Muscle of back (tissue), 3 donors: ENCODE measurements at regions not wholly inside any gene's neighbourhood (a gene's known extent, or its start where the extent isn't known, plus 50 kb on each side); places are given as distances from the start of the nearest gene placed in this dataset.

Experiments used
- DNase-seq, 3 donors: peaks; one replicate each; pipeline versions ENCODE4 v3.0.0 to v3.0.0-alpha.2; 2013

DNA sequence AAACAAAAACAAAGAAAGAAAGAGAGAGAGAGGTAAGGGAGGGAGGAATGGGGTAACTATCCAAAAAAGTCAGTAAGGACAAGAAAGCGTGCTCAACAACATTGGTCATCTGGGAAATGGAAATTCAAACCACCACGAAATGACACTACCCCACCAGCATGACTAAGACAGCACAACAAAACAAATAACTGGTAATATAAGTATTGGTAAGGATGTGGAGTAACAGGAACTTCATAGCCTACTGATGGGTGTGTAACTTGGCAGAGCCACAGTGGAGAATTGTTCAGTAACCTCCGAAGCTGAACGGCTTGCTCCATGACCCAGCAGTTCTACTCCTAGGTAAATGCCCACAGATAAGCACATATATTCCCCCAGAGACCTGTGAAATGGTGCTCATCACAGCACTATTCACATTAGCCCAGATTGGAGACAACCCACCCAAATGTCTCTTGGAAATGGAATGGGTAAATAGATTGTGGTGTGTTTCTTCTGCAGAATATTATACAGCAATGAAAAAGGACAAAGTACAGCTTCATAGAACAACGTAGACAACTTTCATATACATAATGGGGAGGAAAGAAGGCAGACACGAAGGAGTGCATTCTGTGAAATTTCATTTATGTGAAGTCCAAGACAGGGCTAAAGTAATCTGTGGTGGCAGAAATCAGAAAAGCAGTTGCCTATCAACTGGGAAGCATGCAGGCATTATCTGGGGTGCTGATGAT lies 95.5 kb upstream of the ATP6AP2 start:
- DNase-seq, result no peak

DNA sequence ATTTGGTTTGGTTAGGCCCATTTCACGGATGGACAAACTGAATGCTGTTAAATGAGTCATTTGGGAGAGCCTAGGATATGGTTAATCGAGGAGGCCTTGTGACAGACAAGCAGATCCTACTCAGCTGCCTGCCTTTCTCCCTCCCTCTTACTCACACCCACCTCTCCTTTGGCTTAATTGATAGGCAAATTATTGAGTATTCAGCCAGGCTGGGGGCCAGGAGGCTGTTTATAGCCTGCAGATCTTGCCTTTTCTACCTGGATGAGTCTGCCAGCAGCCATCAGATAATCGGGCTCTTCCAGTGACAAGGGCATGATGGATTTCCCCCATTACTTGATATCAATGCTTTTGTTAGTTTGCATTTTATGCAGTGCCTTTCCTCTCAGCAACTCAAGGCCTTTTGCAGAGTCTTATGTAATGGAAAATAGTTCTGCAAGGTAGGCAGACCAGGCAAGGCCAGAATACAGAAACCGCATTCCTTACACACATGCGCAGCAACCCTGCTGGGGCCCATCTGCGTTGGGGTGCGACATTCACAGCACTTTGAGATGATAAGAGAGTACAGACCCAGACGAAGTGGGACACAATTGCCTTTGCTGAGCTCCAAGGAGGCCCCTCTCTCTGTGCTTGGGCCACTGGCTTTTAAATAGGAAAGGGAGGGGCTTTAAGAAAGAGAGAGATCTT lies 96.2 kb upstream of the ATP6AP2 start:
- DNase-seq, result no peak

DNA sequence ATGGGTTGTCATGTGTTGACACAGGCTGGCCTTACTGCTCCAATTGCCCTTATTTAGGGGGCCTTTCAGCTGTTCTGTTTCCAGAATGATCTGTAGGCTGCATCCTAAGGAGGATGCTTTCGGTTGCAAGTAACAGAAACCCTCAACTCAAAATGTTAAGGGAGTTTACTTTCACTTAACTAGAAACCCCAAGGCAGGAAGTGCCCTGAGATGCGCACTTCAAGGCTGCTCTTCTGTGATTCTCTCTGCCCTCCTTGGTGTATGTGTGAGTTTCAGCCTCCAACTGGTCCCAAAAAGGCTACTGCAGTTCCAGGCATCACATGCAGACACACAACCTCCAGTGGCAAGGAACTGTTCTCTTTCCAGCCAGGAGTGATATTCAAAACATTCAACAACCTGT lies 97.3 kb upstream of the ATP6AP2 start:
- DNase-seq, result no peak

DNA sequence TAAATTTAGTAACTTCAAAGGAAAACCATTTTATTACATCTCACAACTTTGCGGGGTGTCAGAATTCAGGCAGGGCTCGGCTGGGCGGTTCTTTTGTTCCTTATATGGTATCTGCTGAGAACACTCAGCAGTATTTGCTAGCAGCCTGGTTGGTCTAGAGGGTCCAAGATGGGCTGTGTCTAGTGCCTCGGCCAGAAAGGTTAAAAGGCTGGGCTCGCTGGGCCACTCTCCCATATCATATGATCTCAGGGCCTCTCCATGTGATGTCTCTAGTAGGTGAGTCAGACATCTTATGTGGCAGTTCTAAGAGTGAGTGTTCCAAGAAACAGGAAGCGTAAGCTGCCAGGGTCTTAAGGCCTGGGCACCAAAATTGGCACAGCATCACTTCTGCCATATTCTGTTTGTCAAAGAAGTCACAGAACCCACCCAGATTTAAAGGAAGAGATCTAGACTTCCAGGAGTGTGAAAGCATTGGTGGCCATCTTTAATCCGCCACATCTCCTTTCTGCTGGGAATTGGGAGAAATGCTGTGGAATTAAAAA lies 100.9 kb upstream of the ATP6AP2 start:
- no peak for DNase-seq

DNA sequence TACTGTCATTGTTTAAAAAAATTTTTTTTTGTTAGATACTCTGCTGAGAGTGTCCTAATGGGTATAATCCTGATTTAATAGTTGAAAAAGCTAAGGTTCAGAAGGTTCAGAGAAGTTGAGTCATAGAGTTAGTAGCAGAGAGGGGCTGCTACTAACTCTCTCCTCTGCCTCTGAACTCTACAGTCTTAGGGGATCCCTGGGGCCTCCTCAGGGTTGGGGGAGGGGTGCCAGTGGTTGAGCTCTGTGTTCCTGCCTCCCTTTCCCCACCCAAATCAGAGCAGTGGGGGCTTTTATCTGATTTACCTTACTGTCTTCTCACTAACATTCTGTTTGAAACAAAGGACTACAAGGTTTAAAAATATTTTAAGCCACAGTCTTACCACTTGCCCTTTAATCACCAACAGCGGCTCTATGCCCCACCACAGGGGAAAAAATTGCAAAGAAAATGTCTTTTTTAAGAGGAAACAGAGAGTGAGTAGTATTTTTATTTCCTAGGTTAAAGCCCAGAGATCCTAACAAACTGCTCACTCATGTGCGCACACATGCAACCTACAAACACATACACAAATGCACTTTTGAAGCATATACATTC lies 102.2 kb upstream of the ATP6AP2 start:
- no peak for DNase-seq

DNA sequence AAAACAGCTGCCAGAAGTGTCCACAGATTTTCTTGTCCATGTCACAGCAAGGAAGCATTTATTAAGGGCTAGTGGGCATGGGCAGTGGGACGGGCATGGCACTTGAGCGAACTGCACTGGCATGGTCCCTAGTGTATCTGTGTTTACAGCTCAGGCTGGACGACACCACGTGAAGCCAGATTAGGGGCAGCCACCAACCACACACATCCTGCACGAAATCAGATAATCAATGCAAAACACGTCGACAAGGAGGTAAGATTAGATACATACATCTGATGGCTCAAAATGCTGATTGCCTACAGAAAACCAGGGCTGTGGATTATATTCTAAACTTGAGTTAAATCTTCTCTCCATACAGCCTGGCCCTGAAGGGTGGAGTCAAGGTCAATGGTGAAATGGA lies 103.8 kb upstream of the ATP6AP2 start:
- no peak for DNase-seq

DNA sequence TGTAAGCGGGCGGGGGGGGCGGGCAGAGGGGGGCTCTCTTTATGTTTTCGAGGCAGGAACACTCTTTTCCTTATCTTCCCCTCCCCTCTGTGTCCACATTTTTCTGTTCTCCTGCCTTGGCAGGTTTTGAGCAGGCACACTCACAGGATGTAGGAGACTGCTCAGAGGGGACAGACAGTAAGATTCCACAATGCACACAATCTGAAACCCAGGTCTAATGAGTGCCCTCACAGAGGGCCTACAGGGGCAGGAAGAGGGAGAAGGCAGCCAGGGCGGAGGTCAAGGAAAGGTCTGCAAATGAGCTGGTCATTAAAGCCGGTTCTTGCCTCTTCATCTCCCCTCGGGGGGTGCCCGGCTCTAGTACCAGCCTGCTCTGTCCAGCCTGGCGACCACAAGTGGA lies 106.1 kb upstream of the ATP6AP2 start:
- no peak for DNase-seq

DNA sequence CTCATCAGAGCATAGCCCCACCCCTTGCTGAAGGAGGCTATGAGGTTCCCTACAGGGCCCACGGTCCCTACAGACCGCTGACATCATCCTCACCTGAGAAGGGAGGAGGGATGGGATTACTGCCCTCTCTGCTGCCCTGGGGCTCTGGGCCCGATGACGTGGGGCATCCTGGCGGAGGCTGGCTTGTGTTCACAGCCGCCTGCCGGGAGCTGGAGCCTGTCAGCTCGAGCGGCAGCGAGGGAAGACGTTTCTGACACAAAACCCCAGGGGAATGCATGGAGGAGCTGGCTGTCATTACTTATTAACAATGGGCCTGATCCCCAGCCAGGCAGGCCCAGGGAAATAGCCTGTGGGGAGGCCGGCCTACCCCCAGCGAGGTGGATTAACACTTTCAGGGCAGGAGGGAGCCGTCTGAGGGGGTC lies 106.6 kb upstream of the ATP6AP2 start:
- DNase-seq, result no peak

DNA sequence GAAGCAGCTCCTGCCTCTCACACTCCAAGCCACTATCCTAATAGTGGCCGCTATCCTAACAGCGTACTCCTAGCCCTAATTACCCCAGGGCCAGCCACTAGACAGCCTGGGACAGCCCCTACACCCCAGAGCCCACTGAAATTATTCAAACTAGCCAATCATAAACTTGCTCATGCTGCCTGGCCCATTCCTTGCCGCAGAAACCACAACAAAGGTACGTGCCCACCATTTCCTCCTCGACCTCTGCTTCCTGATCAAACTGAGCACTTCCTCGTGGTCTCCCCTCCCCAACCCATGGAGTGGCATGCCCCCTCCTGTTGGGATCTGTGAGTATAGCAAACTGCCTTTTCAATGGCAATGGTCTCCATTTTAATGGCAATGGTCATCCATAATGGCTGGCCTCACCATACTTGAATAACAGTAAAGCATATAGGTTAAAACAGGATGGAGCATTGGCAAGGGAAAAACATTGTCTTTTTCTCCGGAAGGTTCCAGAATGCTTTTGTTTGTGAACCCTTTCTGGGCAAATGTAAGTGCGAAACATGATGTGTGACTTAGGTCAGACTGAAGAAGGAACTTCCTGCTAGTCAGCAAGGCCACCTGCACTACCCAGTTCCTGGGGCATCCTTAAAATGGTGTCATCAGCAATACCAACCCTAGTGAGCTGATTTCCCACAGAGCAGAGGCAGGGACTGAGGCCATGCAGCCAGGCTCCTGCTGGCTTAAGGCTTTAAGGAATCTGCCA lies 107.1 kb upstream of the ATP6AP2 start:
- no peak for DNase-seq

DNA sequence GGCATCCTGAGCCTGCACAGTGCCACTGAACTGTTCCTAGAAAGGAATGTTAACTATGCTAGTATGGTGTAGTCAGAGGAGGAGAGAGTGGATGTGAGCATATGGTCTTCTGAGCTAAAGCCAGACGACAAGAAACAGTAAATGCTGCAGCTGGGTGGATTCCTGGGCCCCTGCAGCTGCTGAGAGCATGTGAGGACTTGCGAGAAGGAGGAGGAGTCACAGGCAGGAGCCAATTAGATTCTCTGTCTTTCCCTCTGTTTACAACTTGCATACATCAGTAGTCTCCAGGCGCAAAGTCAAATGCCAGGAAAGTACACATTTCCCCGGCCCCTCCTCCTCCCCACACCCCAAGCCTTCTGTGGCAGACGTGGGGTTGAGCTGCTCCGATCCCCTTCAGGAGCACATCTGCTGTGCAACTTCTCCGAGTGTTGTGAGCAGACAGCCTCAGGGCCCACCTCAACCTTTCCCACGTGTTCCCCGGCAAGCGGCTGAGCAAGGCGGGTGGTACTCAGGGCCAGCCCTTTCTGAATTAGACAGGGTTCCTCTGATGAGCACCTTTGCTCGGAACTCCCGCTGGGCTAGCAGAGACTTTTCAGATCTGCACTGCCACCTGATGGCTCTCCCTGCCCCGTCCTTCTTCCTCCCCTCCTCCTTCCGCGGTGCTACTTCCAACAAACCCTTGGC lies 108.7 kb upstream of the ATP6AP2 start:
- peak; percentile 78 to 90 (median 81) for DNase-seq

DNA sequence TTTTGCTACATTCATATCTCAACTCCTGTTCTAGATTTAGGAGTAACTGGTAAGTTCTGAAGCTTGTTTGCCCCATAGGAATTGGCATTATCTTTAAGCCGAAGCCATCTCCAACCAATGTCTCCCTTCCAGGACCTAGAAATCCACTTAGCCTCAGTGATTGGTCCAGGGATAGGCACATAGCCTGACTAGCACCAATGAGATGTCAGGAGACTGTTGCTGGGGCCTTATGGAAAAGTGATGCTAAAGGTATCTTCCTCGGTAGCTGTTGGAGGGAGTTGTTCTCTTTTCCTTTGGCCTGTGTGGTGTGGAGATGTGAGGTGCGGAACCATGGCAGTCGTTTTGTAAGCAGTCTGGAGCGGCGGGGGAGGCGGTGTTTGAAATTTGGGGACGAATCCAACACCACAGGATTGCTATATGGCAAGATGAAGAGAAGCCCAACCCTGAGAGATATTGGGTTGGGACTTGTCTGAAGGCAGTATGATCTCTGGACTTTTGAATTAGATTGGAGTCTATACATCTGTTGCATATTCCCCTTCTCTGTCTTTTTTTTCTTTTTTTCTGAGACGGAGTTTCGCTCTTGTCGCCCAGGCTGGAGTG lies 109.8 kb upstream of the ATP6AP2 start:
- DNase-seq, result no peak

DNA sequence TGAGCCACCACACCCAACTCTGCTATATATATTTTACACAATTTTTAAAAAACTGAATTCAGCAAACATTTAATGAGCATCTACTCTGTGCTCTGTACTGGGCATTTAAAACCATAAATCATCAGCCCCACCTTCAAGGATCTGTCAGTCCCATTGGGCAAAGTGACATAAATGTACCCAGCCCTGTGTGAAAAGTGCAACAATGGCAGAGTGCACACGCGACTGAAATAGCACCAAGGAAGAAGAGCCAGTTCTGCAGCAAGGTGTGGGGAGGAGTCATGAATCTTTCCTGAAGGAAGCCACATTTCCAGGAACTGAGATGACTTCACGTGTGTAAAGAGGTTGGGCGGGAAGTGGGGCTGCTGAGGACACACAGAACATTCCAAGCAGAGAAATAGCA lies 111.5 kb upstream of the ATP6AP2 start:
- no peak for DNase-seq

DNA sequence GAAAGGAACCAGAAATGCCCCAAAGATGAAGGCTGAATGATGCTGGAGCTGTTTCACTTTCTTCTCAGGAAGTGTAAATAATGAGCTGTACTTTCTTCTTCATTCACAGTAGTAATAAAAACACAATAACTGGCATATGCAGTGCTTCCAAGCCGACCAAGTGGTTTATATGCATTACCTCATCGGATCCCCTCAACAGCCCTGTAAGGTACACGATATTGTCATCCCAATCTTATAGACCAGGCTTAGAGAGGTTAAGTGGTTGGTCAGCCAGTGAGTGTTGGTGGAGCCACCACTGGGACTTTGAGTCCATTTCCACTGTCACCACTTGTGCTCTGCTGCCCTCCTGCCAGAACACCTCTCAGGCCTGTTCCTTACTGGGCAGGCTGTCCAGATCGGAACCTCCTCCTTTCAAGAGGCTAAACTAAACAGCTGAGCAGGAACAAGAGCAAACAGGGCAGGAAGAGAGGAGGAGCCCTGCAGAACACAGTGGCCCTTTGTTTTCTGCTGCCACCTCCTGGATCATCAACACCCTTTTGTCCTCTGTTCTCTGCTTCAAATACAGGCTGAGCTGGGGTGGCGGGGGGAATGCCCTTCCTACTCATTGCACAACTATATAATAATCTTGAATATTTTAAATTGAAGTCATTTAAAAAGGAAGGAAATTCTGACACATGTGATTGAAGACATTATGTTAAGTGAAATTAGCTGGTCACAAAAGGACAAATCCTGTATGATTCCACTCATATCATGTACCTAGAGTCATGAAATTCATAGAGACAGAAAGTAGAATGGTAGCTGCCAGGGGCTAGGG lies 112.5 kb upstream of the ATP6AP2 start:
- peak; percentile 28 to 69 (median 34) for DNase-seq

DNA sequence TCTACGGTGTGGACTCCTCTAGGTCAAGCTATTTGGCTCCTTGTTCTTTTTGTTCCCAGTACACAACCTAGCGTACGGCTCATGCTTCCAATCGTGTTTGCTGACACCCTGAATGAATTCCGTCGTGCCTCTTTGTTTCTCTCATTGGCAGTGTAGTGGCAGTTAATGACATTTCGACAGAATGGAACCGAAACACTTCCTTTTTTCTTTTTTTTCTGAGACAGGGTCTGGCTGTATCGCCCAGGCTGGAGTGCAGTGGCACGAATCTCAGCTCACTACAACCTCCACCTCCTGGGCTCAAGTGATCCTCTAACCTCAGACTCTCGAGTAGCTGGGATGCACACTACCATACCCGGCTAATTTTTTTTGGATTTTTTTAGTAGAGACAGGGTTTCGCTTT lies 113.3 kb upstream of the ATP6AP2 start:
- DNase-seq, result no peak

DNA sequence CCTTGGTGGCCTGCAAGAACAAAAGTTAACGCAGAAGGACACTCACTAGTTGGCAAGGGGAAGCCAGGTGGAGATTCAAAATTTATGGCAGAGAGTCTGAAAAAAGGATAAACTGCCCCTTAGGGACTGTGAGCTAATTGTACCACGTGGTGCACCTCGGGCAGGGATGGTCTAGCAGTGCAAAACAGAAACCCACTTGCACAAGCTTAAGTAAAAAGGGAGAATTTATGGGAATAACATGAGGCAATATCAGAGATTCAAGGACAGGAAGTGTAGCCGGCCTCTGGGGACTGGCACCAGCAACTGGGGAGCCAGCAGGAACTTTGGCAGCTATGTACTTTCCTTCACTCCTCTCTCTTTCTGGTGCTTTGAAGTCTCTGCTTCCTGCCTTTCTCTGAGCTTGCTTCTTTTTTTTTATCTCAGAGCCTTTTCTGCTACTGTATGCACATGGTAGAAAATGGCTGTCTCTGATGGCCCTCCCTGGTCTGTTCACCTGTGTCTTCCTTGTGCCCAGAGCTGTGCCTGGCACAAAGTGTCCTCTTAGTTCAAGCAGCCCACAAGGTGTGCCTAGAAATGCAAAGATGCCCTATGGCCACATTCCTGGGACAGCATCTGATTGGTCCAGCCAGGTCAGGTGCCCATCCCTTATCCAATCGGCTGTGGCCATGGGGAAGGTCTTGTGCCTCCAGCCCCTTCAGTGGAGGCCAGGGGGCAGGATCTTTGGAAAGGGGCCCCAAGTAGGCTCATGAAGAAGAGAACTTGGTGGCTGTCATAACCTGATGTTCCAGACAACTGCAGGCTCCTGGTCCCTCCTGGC lies 114.8 kb upstream of the ATP6AP2 start:
- no peak for DNase-seq

DNA sequence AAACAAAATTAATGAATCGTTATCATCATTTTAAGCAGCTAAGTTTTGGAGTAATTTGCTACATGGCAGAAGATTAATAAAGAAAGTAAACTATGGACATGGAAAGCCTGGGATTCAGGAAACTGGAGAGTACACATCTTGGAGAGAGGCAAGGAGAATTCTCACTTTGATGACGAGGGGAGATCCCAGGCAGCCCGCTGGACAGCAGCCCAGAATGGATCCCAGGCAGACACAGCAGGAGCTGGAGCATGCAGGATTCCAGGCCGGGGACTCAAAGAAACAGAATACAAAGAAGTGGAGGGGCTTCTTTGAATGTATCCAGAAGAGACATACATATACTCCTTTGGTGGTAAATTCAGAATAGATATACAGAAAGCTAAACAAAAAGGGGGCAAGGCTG lies 118.0 kb upstream of the ATP6AP2 start:
- DNase-seq, result peak; percentile 14 to 64 (median 40)

DNA sequence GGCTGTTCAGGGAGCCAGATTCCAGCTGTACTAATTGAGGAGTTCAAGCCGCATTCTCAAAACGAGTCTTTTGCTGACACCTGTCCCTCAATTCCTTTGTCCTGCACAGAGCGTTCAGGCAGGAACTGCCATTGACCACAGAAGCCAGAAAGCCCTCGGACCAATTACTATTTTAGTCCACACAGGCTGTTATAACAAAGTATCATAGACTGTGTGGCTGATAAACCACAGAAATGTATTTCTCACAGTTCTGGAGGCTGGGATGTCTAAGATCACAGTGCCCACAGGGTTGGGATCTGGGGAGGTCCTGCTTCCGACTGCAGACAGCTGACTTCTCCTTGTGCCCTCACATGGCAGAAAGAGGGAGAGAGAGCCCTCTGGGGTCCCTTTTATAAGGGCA lies 119.8 kb upstream of the ATP6AP2 start:
- no peak for DNase-seq

DNA sequence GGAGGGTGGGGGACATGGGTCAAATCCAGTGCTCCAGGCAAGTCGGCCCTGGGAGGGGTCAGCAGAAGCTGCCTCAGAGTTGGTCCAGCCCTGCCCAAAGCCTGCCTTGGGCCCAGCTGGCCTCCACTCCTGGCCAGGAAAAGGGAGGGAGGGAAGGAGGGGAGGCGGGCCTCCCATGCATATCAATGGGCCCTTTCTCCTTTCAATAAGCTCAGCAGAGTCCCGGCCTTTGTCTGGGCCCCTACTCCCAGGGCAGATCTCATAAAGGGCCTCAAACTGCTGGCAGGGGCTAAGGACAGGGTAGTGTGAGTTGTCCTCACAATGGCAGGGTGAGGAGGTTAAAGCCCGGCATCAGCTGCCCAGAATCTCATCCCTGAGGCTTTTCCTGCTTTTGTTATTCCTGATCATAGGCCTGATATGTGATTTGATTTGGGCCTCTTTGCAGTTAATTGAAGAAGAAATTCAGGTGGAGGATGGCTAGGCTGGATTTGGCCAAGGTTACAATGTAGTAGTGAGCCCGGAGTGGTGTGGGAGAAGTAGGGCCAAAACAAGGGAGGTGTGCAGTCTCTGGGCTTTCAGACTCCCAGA lies 121.1 kb upstream of the ATP6AP2 start:
- DNase-seq, result no peak

DNA sequence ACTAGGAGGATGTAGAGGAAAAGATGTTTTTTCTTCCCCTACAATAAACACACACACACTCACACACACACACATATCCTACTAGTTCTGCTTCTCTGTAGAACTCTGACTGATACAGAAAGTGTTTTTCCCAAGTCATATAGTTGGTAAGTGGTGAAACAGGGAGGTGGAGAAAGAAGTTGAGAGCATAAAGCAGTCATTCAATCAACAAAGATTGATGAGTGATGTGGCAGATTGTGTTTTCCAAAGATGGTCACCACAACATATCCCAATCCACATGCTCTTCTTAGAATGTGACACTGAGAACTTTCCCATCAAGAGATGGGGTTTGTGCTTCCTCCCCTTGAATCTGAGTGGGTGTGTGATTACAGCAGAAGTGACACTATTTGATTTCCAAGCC lies 123.4 kb upstream of the ATP6AP2 start:
- DNase-seq, result no peak
